Gastrocnemius medialis (tissue), 4 donors: ENCODE measurements at regions not wholly inside any gene's neighbourhood (a gene's known extent, or its start where the extent isn't known, plus 50 kb on each side); places are given as distances from the start of the nearest gene placed in this dataset.

Source experiments
- ATAC-seq, 2 donors: fragments of 150-250 bp; one replicate each; pipeline ENCODE4 v1.9.1; 2016
- DNase-seq, 2 donors: peaks; one replicate each; pipeline ENCODE4 v3.0.0-alpha.2; 2019
- H3K27ac ChIP-seq, 4 donors: fragments of 200-600 bp; sonication (generic); 1 replicate in 1 of 4; 2 replicates in 3 of 4; pipeline ENCODE4 v1.5.1; 2016 to 2018; ENCODE audit warnings: mild to moderate bottlenecking in 2 of 4, moderate library complexity in 1 of 4
- H3K27me3 ChIP-seq, 3 donors: fragments of 200-600 bp; sonication (generic) in 2 of 3; 1 replicate in 1 of 3; 2 replicates in 2 of 3; pipeline versions ENCODE4 v1.5.1 to v1.6.0; 2016 to 2019; ENCODE audit warnings: mild to moderate bottlenecking in 1 of 3, moderate library complexity in 1 of 3
- H3K36me3 ChIP-seq, 2 donors: fragments of 200-600 bp; sonication (generic) in 1 of 2; one replicate each; pipeline ENCODE4 v1.5.1; 2017 to 2018
- H3K4me1 ChIP-seq, 2 donors: fragments of 200-600 bp; sonication (generic) in 1 of 2; one replicate each; pipeline ENCODE4 v1.5.1; 2016 to 2017; ENCODE audit warnings: mild to moderate bottlenecking in 2 of 2
- H3K4me3 ChIP-seq, 4 donors: fragments of 200-600 bp; sonication (generic) in 3 of 4; 1 replicate in 1 of 4; 2 replicates in 3 of 4; pipeline ENCODE4 v1.5.1; 2016 to 2019; ENCODE audit warnings: mild to moderate bottlenecking in 2 of 4
- H3K9me3 ChIP-seq, 3 donors: fragments of 200-600 bp; sonication (generic) in 2 of 3; 1 replicate in 1 of 3; 2 replicates in 2 of 3; pipeline ENCODE4 v1.5.1; 2016 to 2019
- CTCF ChIP-seq, 5 experiments: fragments of 450-650 bp in 3 of 5; fragments of 200-600 bp in 2 of 5; sonication (generic) in 2 of 5; IDR thresholded peaks in 4 of 5; conservative IDR thresholded peaks in 1 of 5; 1 replicate in 4 of 5; 2 replicates in 1 of 5; pipeline ENCODE4 v1.5.1; 2016 to 2019; ENCODE audit warnings: antibody characterized with exemption in 5 of 5, mild to moderate bottlenecking in 3 of 5, moderate library complexity in 3 of 5
- POLR2A ChIP-seq, 2 donors: fragments of 450-650 bp; IDR thresholded peaks; one replicate each; pipeline ENCODE4 v1.6.1; 2017; ENCODE audit warnings: antibody characterized with exemption in 2 of 2, mild to moderate bottlenecking in 2 of 2, moderate library complexity in 2 of 2
- in situ Hi-C, 4 donors: fragments of 200-750 bp; cut with MboI; loops; one replicate each; pipeline versions ENCODE4 v1.15.0 to v1.8.0; 2017; ENCODE audit warnings: low sequenced_read_pairs in 4 of 4
- intact Hi-C: fragments of 100-400 bp; cut with DNase I; formaldehyde crosslinking; loops from one replicate; pipeline ENCODE4 v1.15.1; 2023; ENCODE audit warnings: low total_unique reads

DNA sequence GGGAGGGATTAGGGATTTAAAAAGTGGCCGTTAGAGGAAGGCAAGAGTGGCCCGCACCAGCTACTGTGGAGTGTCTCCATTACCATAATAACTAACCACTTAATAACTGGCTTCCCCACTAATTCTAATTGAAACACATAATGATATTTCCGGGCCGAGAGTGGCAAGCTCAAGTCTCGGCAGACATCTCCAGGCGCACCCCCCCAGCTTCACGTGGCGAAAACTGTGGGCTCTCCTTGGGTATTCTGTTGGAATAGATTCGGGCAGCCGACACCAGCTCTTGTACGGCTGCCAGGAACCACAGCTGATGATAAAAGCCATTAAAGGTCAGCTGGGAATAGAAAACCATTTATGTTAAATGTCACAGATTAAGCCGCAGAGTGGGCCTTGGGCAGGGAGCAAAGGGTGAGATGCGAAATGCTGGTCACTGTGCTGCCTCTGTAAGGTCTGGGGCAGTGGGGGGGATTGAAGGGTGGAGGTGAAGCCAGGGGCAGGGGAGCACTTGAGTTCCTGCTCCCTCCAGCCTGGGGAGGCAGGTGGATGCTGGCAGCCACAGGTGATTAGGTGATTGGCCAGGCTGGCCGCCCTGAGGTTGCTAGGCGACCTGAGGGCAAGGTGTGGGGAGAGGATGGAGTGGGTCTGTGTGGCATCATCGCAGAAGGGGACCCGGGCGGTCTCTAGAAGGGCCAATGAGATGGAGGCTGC is 115.6 kb upstream of the SDK2 start:
- no peak for DNase-seq
- Histone ChIP-seq H3K4me1 (no peaks in the 10 kb centered on the region), H3K27ac (no peak overlapping the region), H3K9me3 (no peaks in the 10 kb centered on the region), H3K36me3 (no peaks in the 10 kb centered on the region), H3K4me3 (no peak overlapping the region), H3K27me3 (peaks cover 0 to 3% (median 0%) of the 10 kb centered on the region in 3 donors)
- in situ Hi-C loops, result loop anchor here in 1 of 4 donors (25.0 kb wide), 1 partner anchor 98 kb away; no protein-coding TSS in a partner anchor
- no peak for TF ChIP-seq CTCF (IDR thresholded peaks at IDR 0.05 in 4 of 5, conservative IDR thresholded peaks at IDR 0.05 in 1 of 5)
- TF ChIP-seq POLR2A (IDR thresholded peaks at IDR 0.05), result no peak
- intact Hi-C loops, result no loop called here
- no peak for ATAC-seq

DNA sequence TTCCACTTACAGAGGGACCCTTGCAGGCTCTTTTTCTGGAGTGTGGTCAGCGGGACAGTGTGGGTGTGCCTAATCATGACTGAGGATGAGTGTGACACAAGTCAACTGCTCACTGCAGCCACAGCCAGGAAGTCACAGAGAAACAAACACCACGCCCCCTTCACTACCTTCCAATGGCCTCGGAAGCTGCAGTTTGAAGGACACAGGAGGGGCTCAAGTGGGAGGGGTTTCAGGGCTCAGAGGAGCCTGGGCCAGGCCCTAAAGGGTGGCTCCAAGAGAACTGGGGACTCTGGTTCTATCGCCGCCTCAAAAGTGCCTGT is 116.2 kb upstream of the SDK2 start:
- in situ Hi-C loops (loop anchor here in 1 of 4 donors (25.0 kb wide), 1 partner anchor 98 kb away; no protein-coding TSS in a partner anchor), intact Hi-C loops (no loop called here)
- H3K27ac ChIP-seq, result no peak overlapping the region
- H3K9me3 ChIP-seq, result no peaks in the 10 kb centered on the region
- TF ChIP-seq CTCF (IDR thresholded peaks at IDR 0.05 in 4 of 5, conservative IDR thresholded peaks at IDR 0.05 in 1 of 5), result no peak
- no peak for TF ChIP-seq POLR2A (IDR thresholded peaks at IDR 0.05)
- ATAC-seq, result no peak
- no peak for DNase-seq
- H3K4me1 ChIP-seq, result no peaks in the 10 kb centered on the region
- H3K4me3 ChIP-seq, result no peak overlapping the region
- H3K27me3 ChIP-seq, result peaks cover 0 to 3% (median 0%) of the 10 kb centered on the region in 3 donors
- no peaks in the 10 kb centered on the region for H3K36me3 ChIP-seq

DNA sequence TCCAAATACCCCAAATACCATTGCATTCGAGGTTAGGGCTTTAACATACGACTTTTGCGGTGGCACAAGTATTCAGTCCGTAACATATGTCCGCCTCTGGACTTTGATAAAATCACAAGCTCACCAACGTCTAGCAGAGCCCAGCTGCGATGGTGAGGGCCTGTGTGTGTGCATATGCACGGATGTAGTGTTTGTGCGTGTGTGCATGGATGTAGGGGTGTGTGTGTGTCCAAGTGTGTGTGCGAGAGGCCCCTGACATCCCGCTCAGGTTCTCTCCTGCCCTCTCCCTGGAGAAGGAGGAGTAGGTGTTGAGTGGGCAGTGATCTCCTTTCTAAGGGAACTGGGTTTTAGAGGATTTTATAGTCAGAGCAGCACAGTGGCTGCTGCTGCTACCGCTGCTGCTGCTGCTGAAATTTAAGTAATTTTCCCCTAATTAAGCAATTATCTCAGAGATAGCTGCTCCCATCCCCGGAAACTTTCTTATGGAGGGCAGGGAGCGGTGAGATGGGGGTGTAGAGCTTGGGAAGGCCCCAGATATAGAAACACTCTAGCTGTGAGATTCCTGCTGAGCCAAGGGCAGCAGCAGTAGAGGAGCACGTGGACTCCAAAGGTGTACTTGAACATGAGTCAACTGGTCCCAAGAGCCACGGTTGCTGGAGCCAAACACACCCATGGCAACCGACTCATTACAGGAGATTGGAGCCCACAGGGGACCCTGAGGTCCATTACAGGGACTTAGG is 121.7 kb upstream of the SDK2 start:
- in situ Hi-C loops, result loop anchor here in 1 of 4 donors (25.0 kb wide), 1 partner anchor 104 kb away; no protein-coding TSS in a partner anchor

GRCh38 chr17:73767696-73768095 is 123.5 kb upstream of the SDK2 start:
- ATAC-seq, result no peak
- H3K4me3 ChIP-seq, result no peak overlapping the region

More for the DNA sequence above, 121.7 kb upstream of the SDK2 start:
- TF ChIP-seq CTCF (IDR thresholded peaks at IDR 0.05 in 4 of 5, conservative IDR thresholded peaks at IDR 0.05 in 1 of 5) (no peak), POLR2A (IDR thresholded peaks at IDR 0.05) (no peak)
- Histone ChIP-seq H3K9me3 (no peaks in the 10 kb centered on the region), H3K27me3 (no peaks in the 10 kb centered on the region), H3K36me3 (no peaks in the 10 kb centered on the region), H3K27ac (no peak overlapping the region), H3K4me3 (no peak overlapping the region), H3K4me1 (peaks cover 4 to 7% of the 10 kb centered on the region in 2 donors)
- DNase-seq (no peak), ATAC-seq (no peak)
- intact Hi-C loops, result no loop called here

More at GRCh38 chr17:73767696-73768095, 123.5 kb upstream of the SDK2 start:
- Histone ChIP-seq H3K27ac (no peak overlapping the region), H3K4me1 (peaks cover 9 to 10% of the 10 kb centered on the region in 2 donors), H3K9me3 (no peaks in the 10 kb centered on the region), H3K27me3 (no peaks in the 10 kb centered on the region), H3K36me3 (no peaks in the 10 kb centered on the region)
- in situ Hi-C loops, result loop anchor here in 1 of 4 donors (25.0 kb wide), 1 partner anchor 105 kb away; no protein-coding TSS in a partner anchor
- intact Hi-C loops, result no loop called here
- TF ChIP-seq CTCF (IDR thresholded peaks at IDR 0.05 in 4 of 5, conservative IDR thresholded peaks at IDR 0.05 in 1 of 5) (no peak), POLR2A (IDR thresholded peaks at IDR 0.05) (no peak)
- DNase-seq, result no peak
